Lower lobe of right lung (tissue), 2 donors: ENCODE measurements at regions not wholly inside any gene's neighbourhood (a gene's known extent, or its start where the extent isn't known, plus 50 kb on each side); places are given as distances from the start of the nearest gene placed in this dataset.
"Not testable (repeated sequence)": the region's sequence is repeated elsewhere in the genome, so short reads cannot be mapped to it uniquely, and the experiment has no call there.

ENCODE experiments used
- ATAC-seq, 2 donors: fragments of 200-7000 bp; cut with Tn5 transposase; one replicate each; pipeline ENCODE4 v1.9.1; 2020 to 2022; ENCODE audit warnings: mild to moderate bottlenecking in 2 of 2, moderate library complexity in 2 of 2
- DNase-seq: peaks from one replicate; pipeline ENCODE4 v3.0.0-alpha.2; 2020
- H3K27ac ChIP-seq: fragments of 200-600 bp; one replicate; pipeline ENCODE4 v1.8.0; 2022
- H3K27me3 ChIP-seq: fragments of 200-600 bp; one replicate; pipeline ENCODE4 v1.8.0; 2022; ENCODE audit warnings: low read depth
- H3K36me3 ChIP-seq: fragments of 200-600 bp; one replicate; pipeline ENCODE4 v1.8.0; 2022; ENCODE audit warnings: mild to moderate bottlenecking
- H3K4me1 ChIP-seq: fragments of 200-600 bp; one replicate; pipeline ENCODE4 v1.8.0; 2022
- H3K4me3 ChIP-seq: fragments of 200-600 bp; one replicate; pipeline ENCODE4 v1.8.0; 2022; ENCODE audit warnings: mild to moderate bottlenecking
- H3K9me3 ChIP-seq: fragments of 200-600 bp; one replicate; pipeline ENCODE4 v1.8.0; 2022
- CTCF ChIP-seq: fragments of 200-600 bp; IDR thresholded peaks from one replicate; pipeline ENCODE4 v1.8.0; 2022; ENCODE audit warnings: antibody characterized with exemption, mild to moderate bottlenecking
- intact Hi-C: fragments of 100-400 bp; cut with DNase I; formaldehyde crosslinking; loops from one replicate; pipeline ENCODE4 v1.11.0; 2022
- donor health status: DM: no; HTN: yes; CAD: no; lungs with severe emphysema.

DNA sequence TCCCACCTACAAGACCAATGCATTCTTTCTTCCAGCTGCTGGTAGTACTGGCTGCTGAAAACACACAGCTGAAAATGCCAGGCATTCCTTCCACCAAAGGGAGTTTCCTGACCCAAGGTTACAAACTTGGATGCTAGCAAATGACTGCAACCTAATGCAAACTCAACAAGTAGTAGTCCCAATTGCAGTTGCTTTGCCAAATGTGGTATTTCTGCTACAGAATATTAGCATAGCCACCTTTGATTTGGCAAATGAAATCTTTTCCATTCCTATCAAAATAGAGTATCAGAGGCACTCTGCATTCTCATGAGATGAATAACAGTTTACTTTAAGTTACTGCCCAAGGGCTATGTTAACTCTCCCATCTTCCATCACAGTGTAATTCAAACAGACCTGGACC is 172.0 kb upstream of the ARHGAP42 start:
- TF ChIP-seq CTCF = no peak
- Histone ChIP-seq H3K27ac (no peak overlapping the region), H3K4me3 (no peak overlapping the region), H3K4me1 (no peaks in the 10 kb centered on the region), H3K36me3 (no peaks in the 10 kb centered on the region), H3K27me3 (no peaks in the 10 kb centered on the region), H3K9me3 (no peaks in the 10 kb centered on the region)
- DNase-seq = no peak
- no peak for ATAC-seq
- intact Hi-C loops = no loop called here

GRCh38 chr11:100525197-100525596 is 161.9 kb upstream of the ARHGAP42 start:
- Histone ChIP-seq H3K4me1 (no peaks in the 10 kb centered on the region), H3K4me3 (no peak overlapping the region), H3K27ac (no peak overlapping the region), H3K36me3 (no peaks in the 10 kb centered on the region), H3K27me3 (no peaks in the 10 kb centered on the region), H3K9me3 (peaks cover 12% of the 10 kb centered on the region)
- intact Hi-C loops = no loop called here
- TF ChIP-seq CTCF = no peak
- ATAC-seq (no peak), DNase-seq (no peak)

DNA sequence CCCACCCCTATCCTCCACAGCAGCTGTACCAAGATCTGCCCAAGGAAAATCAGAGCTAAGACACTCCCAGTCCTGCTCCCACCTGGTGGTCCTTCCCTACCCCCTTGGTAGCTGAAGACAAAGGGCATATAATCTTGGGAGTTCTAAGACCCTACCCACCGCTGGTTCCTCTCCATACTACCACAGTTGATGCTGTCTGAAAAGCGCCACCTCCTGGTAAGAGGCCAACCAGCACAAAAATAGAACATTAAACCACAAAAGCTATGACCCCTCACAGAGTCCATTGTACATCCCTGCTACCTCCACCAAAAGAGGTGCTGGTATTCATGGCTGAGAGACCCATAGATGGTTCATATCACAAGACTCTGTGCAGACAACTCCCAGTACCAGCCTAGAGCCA is 161.5 kb upstream of the ARHGAP42 start:
- no peak for ATAC-seq
- H3K9me3 ChIP-seq = peaks cover 12% of the 10 kb centered on the region
- no peaks in the 10 kb centered on the region for H3K4me1 ChIP-seq
- no peaks in the 10 kb centered on the region for H3K27me3 ChIP-seq
- H3K36me3 ChIP-seq = no peaks in the 10 kb centered on the region
- H3K4me3 ChIP-seq = no peak overlapping the region
- TF ChIP-seq CTCF = no peak
- DNase-seq = no peak
- H3K27ac ChIP-seq = no peak overlapping the region
- intact Hi-C loops = no loop called here

- DNase-seq (no peak), ATAC-seq (peak in 1 of 2 donors; percentile 17)
- Histone ChIP-seq H3K4me3 (no peak overlapping the region), H3K36me3 (no peaks in the 10 kb centered on the region), H3K4me1 (no peaks in the 10 kb centered on the region), H3K27ac (no peak overlapping the region), H3K27me3 (no peaks in the 10 kb centered on the region), H3K9me3 (peaks cover 3% of the 10 kb centered on the region)
- intact Hi-C loops = no loop called here
- no peak for TF ChIP-seq CTCF
Observed at GRCh38 chr11:100528872-100529416, 158.1 kb upstream of the ARHGAP42 start.

DNA sequence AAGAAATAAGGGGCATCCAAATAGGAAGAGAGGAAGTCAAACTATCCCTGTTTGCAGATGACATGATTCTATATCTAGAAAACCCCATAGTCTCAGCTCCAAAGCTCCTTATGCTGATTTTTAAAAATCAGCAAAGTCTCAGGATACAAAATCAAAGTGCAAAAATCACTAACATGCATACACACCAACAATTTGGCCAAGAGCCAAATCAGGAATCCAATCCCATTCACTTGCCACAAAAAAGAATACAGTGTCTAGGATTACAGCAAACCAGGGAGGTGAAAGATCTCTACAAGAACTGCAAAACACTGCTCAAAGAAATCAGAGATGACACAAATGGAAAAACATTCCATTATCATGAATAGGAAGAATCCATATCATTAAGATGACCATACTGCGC is 155.8 kb upstream of the ARHGAP42 start:
- H3K4me3 ChIP-seq, ATAC-seq, H3K27ac ChIP-seq, intact Hi-C loops, DNase-seq, H3K36me3 ChIP-seq, H3K9me3 ChIP-seq, H3K4me1 ChIP-seq, H3K27me3 ChIP-seq: not testable (repeated sequence)

DNA sequence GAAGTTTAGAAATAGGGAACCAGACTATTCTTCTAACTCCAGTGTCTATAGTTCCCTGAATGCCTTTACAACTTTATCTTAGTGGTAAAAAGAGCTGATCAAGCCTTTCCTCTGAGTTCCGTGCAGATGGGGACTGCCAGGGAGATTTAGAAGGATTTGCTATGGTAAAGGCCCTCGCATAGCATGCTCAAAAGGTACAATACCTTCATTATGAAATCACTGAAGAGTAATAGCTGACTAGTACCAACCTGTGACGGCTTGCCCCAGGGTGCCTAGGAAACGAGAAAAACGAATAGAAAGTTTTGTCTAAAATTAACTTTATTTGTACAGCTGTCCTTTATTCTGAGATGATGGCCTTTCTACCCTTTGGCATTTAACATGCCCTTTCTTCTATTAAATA is 150.1 kb upstream of the ARHGAP42 start:
- H3K27ac ChIP-seq = no peak overlapping the region
- no peak for TF ChIP-seq CTCF
- intact Hi-C loops = no loop called here
- no peaks in the 10 kb centered on the region for H3K27me3 ChIP-seq
- H3K36me3 ChIP-seq = no peaks in the 10 kb centered on the region
- no peaks in the 10 kb centered on the region for H3K9me3 ChIP-seq
- no peak overlapping the region for H3K4me3 ChIP-seq
- no peaks in the 10 kb centered on the region for H3K4me1 ChIP-seq
- no peak for DNase-seq
- ATAC-seq = no peak
